HUDEP-2 (cell line): ENCODE measurements at regions not wholly inside any gene's neighbourhood (a gene's known extent, or its start where the extent isn't known, plus 50 kb on each side); places are given as distances from the start of the nearest gene placed in this dataset.
"Not testable (repeated sequence)": the region's sequence is repeated elsewhere in the genome, so short reads cannot be mapped to it uniquely, and the experiment has no call there.

ENCODE experiments used
- DNase-seq, 76 experiments: peaks; one replicate each; lab custom pipeline; 2025; ENCODE audit not compliant: unreplicated experiment in 76 of 76; lab: John Stamatoyannopoulos, UW

DNA sequence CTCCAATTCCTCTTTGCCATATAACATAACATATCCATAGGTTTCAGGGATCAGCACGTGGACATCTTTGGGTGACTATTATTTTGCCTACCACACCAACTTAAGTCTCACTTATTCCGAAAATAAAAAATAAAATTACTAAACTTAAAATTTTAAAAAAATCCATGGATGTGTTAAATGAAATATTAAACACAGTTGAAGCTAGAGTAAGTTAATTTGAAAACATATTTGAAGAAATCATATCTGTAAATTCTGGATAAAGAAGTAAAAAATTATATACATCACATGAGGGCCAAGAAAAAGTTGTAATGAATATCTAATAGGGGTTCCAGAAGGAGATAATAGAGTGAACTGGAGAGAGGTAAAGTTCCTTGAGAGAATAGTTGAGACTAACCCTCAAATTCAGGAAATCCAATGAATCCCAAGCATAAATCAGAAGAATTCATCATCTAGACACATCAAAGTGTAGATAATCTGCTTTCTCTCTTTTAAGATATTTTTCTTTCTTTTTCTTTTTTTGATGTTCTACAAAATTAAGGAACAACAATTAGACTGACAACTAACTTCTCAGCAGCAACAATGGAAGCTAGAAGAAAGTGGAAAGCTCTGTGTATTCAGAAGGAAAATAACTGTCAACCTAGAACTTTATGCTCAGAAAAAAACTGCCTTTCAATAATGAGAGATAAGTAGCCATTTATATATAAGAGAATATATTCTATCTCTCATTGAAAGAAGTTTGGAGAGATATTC is 147.4 kb downstream of the ABHD5 start:
- DNase-seq, result no peak

DNA sequence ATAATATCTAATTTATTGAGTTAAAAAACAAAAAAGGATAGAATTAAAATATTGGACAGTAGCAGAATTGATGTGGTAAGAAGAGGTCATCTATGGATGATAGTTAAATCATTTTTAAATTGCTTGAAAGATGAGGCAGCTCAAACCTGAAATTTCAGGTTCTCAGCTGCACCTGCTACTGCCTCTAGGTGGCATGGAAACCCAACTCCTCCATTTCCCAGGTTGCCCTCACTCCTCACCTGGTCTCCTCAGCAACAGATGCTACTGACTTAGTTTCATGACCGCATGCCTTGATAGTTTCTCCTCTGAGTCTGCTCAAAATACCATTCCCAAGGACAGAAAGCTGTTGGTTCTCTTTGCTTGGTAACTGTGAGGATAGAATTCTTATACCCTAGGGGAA is 148.1 kb downstream of the ABHD5 start:
- no peak for DNase-seq

DNA sequence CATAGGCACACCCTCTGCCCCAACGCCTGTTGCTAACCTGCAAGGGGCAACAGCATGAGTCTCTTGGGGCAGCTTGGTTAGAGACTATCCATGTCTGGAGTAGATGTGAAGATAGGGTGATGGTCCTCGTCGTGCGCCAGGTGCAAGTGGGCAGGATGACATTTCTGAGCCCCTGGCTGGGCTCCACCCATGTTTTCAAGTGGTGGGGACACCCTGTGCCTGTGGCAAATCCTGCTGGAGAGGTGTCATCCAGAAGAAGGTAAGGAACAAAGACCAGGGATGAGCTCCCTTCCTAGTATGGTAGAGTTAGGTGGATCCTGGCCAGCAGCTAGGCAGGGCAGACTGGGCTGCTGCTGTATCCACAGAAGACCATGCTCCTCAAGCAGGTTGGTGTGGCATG is 152.6 kb downstream of the ABHD5 start:
- no peak for DNase-seq

DNA sequence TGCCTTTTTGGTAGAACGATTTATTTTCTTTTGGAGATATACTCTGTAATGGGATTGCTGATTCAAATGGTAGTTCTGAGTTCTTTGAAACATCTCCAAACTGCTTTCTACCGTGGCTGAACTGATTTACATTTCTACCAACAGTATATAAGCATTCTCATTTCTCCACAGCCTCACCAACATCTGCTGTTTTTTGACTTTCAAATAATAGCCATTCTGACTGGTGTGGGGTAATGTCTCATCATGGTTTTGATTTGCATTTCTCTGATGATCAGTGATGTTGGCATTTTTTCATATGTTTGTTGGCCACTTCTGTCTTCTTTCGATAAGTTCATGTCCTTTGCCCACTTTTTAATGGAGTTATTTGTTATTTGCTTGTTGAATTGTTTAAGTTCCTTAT is 154.0 kb downstream of the ABHD5 start:
- DNase-seq, result no peak

DNA sequence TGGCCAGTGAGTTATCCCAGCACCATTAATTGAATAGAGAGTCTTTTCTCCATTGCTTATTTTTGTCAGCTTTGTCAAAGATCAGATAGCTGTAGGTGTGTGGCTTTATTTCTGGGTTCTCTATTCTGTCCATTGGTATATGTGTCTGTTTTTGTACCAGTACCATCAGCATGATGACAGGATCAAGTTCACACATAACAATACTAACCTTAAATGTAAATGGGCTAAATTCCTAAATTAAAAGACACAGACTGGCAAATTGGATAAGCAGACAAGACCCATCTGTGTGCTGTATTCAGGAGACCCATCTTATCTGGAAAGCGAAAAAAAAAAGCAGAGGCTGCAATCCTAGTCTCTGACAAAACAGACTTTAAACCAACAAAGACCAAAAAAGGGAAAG is 154.8 kb downstream of the ABHD5 start:
- not testable (repeated sequence) for DNase-seq

DNA sequence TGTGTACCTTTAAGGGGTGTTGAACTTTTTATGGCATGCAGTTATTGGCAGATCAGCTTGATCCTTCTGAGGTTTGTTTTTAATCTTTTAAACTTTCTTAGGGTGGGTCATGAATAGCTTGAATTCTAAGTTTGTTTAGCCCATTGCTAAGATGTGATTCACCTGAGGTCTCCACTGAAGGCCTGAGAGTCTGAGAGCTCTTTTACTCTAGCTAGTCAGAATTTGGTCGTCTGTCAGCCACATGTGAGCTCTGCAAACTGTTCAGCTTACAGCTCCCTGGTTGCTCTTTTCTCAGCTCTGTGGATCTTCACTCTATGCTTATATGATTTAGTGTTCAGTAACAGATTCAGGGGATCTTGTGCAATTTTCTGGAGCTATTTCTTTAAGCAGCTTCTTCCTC is 161.3 kb downstream of the ABHD5 start:
- no peak for DNase-seq

DNA sequence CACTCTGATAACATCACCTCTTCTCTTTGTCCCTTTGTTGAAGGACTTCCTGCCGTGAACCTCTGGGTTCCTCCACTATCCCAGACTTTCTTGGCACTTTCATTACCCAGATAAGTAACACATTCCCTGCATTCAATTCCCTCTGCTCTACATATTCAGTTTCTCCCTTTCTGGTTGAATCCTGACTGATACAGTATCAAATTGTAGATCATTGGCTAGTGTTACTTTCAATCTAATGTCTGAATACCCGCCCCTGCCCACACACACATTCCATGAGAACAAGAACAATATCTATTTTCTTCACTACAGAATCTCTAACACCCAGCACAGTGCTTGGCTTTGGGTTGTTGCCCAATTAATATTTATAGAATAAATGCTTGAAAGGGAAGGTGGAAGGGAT is 163.5 kb downstream of the ABHD5 start:
- DNase-seq, result no peak

DNA sequence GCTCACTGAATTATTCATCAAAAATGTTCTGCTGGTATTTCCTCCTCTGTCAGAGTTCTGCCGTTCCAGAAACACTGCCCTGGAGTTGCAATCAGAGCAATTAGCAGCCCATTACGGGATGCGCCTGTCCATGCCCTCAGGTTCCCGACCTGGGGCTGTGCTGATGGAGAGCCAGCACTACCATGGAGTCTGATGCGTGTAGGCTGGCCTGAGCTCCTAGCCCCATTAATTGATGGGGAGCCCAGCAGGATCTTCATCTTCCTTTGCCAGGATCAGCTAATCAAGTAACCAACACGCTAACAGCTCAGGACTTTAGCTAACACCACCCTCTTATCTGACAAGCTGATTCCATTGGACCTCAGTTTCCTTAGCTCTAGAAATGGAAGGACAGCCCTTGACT is 164.2 kb downstream of the ABHD5 start:
- DNase-seq, result no peak

DNA sequence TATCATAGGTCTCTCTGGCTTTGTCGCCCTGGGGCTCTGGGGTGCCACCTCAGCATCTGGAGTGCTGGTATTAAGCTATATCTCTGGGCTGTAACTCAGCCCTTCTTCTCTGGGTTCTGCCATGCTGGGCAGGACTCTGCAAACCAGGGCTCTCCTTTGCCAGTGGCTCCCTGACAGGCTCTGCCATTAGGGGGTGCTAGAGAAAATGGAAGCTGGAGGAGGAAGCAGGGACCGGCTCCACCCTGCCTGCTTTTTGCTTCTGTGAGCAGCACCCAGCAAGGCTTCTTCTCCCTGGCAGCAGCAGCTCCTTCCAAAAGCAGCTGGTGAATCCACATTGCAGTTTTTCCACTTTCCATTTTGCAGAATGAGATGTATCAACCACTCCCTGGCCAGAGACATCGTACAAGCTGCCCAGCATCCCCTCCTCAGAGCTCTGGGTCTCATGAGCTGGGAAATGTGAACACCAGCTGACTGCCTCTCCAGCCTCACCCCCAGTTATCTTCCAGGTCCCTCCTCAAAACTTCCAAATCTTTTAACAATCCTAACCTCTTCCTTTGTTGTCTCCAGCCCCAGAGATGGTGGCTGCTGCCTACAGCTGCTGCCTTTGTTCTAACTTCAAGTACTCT is 165.0 kb downstream of the ABHD5 start:
- DNase-seq, result peak in 58 of 76 experiments; percentile 2 to 70 (median 30)

DNA sequence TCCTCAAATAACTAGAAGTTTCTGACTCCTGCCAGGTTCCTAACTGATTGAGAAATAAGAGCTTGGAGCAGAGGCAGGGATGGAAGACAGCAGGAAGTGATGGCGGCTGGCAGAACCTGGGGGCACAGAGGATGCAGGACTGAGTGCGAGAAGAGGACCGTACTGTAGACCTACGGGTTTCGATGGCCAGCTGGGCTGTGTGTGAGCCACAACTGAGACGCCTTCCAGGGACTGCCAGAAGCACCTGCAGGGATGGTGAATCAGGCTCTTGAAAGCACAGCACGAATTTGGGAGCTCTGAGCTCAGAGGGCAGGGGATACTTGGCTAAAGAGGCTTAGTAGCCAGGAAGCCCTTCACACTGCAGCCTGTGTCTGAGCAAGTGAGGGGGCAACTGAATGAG is 165.6 kb downstream of the ABHD5 start:
- DNase-seq, result no peak

DNA sequence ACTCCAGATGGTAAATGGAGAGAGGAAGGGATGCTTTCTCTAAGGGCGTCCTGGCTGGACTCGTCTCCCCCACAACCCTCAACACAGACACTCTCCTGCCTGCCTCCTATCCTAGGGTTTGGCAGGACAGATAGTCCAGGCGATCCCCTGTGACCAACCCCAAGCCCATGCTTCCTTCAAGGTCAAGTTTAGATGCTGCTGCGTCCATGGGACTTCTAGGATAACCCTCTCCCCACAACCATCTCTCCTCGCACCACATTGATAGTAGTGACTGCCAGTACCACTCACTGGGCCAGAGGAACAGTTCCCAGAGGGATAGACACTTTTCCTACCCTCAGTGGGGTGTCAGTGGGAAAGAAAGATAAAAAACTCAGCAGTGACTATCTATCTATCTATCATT is 166.0 kb downstream of the ABHD5 start:
- no peak for DNase-seq

DNA sequence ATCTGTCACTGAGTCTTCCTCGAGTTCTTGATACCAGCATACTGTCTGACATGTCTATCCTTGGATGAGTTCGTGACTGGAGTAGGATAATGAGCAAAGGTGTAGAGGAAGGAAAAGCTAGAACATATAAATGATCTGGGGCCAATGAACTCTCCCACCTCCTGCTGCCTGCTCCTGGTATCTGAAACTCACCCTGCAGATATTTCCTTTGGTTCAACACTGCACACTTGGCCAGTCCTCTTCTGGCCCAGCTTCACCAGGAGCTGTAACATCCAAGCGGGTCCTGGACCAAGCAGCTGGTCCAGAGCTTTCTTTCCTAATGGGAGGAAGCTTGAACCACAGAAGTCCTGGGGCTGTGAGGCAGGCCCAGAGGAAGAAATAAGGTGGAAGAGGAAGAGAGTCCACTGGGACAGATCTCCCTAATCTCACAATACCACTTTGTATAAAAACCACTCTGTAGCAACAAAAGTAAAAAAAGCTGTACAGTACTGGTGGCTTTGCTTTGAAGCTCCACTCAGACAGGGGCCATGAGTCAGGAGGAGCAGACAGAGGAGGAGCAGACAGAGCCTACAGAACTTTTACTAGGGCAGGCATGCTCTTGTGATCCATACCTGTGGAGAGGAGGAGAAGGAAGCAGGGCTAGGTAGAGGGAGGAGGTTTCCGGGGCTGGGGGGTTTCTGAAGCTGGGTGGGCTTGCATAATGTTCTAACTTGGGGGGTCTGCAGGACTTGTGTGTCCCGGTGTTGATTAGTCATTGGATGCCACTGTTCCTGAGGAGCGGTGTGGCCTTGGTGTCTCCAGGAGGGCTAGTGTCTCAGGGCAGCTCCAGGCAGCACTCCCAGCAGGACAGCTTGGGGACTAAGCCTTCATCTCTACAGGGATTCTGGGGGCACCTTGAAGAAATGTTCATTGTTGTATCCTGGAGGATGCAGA is 166.9 kb downstream of the ABHD5 start:
- DNase-seq, result no peak

DNA sequence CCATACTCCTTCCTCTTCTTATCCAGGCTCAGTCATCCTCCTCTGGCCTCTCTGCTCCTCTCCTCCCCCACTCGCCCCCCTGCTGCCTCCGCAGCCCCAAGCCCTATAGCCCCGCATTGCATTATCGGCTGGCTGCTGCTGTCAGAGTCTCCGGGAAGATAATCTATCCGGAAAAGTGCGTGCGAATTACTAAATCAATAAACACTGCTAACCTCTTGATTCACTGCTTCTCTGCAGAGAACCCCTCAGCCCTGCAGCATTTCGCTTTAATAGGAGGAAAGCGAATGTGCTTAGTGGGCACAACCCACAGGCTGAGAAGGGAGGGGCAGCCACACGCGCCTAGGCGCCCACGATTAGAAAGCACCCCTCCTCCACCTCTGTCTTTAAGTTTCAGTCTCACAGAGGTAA is 167.6 kb downstream of the ABHD5 start:
- no peak for DNase-seq

DNA sequence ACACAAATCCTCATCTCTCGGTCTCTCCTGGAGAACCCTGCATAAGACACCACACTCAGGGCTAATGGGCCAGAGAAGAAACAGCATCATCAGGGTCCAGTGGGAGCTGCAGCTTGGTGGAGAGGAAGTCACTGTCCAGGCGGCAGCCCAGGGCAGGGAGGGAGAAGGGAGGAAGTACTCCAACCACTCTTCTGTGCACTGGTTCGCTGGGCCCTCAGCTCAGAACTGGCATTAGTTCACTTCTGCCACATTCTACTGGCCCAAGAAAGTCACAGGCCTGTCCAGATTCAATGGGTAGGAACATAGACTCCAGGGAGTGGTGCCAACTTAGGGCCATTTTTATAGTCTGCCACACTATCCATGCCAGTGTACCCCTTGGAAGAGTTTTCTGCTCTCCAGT is 169.0 kb downstream of the ABHD5 start:
- DNase-seq, result no peak

DNA sequence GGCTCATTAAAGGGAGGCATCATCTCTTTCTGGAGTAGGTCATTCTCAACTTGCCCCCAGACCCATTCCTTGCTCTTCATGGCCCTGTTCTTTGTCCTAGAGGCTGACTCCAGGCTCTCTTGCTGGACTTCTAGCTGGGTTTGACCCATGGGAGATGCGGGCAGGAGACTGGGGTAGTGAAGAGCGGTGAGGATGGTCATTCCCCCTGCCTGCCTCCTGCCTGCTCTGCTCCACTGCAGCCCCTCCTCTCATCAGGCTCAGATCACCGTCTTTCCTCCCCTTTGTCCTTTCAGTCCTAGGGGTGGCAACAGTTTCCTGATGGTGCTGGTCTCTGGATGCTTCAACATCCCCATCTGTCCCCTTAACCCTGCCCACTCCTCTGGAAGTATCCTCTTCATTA is 170.9 kb downstream of the ABHD5 start:
- no peak for DNase-seq

DNA sequence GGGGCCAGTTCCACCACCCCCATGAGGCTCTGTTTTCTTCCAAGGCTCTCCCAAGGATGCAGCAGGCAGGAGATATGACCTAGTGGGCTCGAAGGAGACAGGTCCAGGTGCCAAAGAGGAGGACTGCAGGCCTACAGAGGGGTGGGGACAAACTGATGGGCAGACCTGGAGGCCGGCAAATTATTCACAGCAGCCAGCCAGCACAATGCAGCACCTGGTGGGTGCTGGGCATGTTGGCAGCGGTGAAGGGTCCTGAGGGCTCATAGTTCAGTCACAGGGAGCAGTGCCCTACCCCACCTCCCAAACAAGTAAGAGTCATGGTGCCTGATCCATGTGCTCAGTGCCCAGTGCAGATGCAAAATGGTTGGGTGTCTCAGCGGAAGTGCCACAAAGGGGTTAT is 171.7 kb downstream of the ABHD5 start:
- no peak for DNase-seq

DNA sequence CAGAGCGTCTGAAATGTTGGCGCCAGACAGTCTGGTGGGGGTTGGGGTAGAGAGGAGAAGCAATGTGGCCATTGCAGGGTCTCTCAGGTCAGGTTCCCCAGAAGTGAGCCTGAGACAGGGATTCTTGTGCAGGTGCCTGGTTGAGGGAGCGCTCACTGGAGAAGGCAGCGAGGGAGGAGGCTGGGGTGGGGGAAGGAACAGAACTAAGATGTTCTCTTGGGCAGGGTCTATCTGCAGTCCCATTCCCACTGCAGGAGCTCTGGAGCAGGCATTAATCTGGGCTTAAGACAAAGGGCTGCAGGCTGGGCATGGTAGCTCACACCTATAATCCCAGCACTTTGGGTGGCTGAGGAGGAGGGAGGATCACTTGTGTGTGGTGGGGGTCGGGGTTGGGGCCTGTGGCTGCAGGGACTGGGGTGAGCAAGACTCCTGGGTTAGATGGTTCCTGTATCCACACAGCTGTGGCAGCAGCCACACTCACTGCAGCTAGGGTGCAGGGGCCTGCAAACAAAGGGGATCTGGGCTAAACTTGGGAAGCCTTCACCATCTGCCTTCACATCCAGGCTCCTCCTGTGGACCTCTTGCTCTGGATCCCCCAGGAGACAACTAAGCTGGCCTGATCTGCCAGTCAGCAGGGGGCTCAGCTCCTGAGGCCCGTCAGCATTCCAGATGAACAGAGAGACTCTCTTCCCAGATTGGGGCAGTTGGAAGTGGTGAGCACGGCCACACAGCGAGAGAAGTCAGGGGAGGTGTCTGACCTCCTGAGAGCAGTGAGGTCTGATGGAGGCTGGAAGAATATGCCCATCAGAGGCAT is 172.5 kb downstream of the ABHD5 start:
- DNase-seq, result no peak

DNA sequence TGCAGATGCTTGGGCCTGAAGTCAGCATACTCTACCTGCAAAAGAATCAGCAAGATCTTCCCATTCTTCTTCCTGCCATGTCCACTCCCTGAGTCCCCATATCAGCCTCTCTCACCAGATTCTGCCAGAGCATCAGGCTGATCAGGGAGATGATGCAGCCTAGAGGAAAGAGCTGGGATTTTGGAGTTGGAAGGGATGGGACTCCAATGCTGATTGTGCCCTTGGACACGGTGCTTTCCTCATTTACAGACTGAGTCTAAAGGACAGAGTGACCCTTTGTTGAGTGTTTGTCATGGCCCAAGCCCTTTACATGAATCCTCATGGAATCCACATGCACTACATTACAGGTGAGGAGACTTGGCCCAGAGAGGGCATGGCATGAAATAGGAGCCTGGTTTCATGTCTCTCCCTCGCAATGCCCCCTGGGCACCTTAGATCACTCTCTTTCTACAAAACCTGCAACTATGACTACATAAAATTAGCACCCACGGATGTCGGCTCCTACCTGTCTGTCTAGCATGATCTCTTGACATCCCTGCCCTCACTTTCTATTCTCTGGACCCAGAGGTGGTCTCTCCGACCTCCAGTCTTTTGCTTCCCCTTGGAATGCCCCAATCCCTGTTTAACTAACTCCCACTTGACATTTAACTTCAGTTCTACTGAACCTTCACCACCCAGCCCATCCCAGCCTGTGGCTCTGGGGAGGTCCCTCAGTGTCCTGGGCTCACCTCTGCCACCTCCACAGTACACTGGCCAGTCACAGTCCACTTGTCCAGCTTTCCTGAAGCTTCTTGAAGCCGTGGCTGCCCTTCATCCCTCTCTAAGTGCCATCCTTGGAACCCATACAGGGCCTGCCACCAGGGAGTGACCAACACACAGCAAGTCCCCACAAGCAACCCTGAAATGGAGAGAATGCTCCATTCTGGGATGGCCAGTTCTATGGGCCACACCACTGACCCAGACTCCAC is 173.5 kb downstream of the ABHD5 start:
- DNase-seq, result no peak

DNA sequence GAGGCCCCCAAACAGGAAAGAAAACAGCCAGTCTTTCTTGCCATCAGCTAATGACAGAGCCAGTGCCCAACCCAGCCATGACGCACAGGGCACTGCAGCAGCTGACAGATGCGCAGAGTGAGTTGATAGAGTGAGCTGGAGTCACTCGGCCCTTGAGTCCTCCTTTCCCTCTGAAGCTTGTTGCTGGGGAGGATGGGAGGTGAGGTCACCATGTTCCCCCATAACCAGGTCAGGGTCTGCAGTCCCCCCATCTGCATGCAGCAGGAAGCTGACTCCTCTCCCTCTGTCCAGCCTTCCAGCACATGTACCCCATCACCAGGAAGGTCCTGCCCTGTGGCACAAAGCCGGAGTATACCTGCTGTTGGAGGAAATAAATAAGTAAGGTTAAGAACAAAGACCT is 174.6 kb downstream of the ABHD5 start:
- no peak for DNase-seq
